ENCODE measurements at regions not wholly inside any gene's neighbourhood (a gene's known extent, or its start where the extent isn't known, plus 50 kb on each side); places are given as distances from the start of the nearest gene placed in this dataset.

GRCh38 chr2:21939967-21940366, 816.2 kb downstream of the TDRD15 start:
- DNase-seq (ENCODE audit: low spot score) = no peak

- peak; percentile 5 for DNase-seq (ENCODE audit: low spot score)
Measured at GRCh38 chr2:21944536-21944935, 820.8 kb downstream of the TDRD15 start.

GRCh38 chr2:21945658-21946057, 821.9 kb downstream of the TDRD15 start:
- no peak for DNase-seq (ENCODE audit: low spot score)

- no peak for DNase-seq (ENCODE audit: low spot score)
Measured at GRCh38 chr2:21947046-21947445, 823.3 kb downstream of the TDRD15 start.

- no peak for DNase-seq (ENCODE audit: low spot score)
Measured at GRCh38 chr2:21966139-21966538, 842.4 kb downstream of the TDRD15 start.

GRCh38 chr2:21970971-21971370, 847.2 kb downstream of the TDRD15 start:
- DNase-seq (ENCODE audit: low spot score) = no peak

- no peak for DNase-seq (ENCODE audit: low spot score)
Measured at GRCh38 chr2:21972586-21972985, 848.8 kb downstream of the TDRD15 start.

- DNase-seq (ENCODE audit: low spot score) = no peak
Measured at GRCh38 chr2:21981127-21981526, 857.4 kb downstream of the TDRD15 start.

GRCh38 chr2:21993002-21993401, 869.2 kb downstream of the TDRD15 start:
- DNase-seq (ENCODE audit: low spot score) = no peak

- DNase-seq (ENCODE audit: low spot score) = no peak
Measured at GRCh38 chr2:21996339-21996738, 872.6 kb downstream of the TDRD15 start.

- no peak for DNase-seq (ENCODE audit: low spot score)
Measured at GRCh38 chr2:21999522-21999921, 875.8 kb downstream of the TDRD15 start.

GRCh38 chr2:22002066-22002465, 878.3 kb downstream of the TDRD15 start:
- DNase-seq (ENCODE audit: low spot score) = no peak

- no peak for DNase-seq (ENCODE audit: low spot score)
Measured at GRCh38 chr2:22003270-22003669, 879.5 kb downstream of the TDRD15 start.

GRCh38 chr2:22011048-22011447, 887.3 kb downstream of the TDRD15 start:
- no peak for DNase-seq (ENCODE audit: low spot score)

GRCh38 chr2:22020091-22020742, 896.4 kb downstream of the TDRD15 start:
- DNase-seq (ENCODE audit: low spot score) = peak; percentile 36

- DNase-seq (ENCODE audit: low spot score) = no peak
Measured at GRCh38 chr2:22027345-22028005, 903.7 kb downstream of the TDRD15 start.

- DNase-seq (ENCODE audit: low spot score) = no peak
Measured at GRCh38 chr2:22035361-22035830, 911.6 kb downstream of the TDRD15 start.

- no peak for DNase-seq (ENCODE audit: low spot score)
Measured at GRCh38 chr2:22037274-22037673, 913.5 kb downstream of the TDRD15 start.

GRCh38 chr2:22043784-22044183, 920.0 kb downstream of the TDRD15 start:
- DNase-seq (ENCODE audit: low spot score) = no peak

- DNase-seq (ENCODE audit: low spot score) = no peak
Measured at GRCh38 chr2:22055784-22056620, 932.2 kb downstream of the TDRD15 start.

- DNase-seq (ENCODE audit: low spot score) = no peak
Measured at GRCh38 chr2:22056621-22057132, 932.9 kb downstream of the TDRD15 start.

- DNase-seq (ENCODE audit: low spot score) = no peak
Measured at GRCh38 chr2:22062679-22063078, 938.9 kb downstream of the TDRD15 start.
